IMR-90 (cell line): ENCODE measurements at regions not wholly inside any gene's neighbourhood (a gene's known extent, or its start where the extent isn't known, plus 50 kb on each side); places are given as distances from the start of the nearest gene placed in this dataset.

Experiments
- ATAC-seq: fragments of 200-7000 bp; cut with Tn5 transposase; 2 replicates; pipeline ENCODE4 v1.9.1; 2020; ENCODE audit warnings: low read depth, mild to moderate bottlenecking, moderate library complexity
- BruUV-seq: library from RNA; stranded (reverse); fragments of 400-500 nt; replicated peaks from 2 replicates; lab custom pipeline; 2021; lab: Mats Ljungman, UMichigan
- CTCF ChIA-PET: fragments of 300-600 bp; formaldehyde crosslinking; extraction: SDS; loops from one replicate; lab custom pipeline; 2021; ENCODE audit warnings: antibody characterized with exemption; lab: Yijun Ruan, JAX
- POLR2A ChIA-PET: fragments of 300-600 bp; sonication (Branson Sonifier 250); formaldehyde crosslinking; loops from one replicate; lab custom pipeline; 2022; ENCODE audit warnings: antibody characterized with exemption; ENCODE audit not compliant: unreplicated experiment; lab: Charles Lee
- DNase-seq: peaks from one replicate; pipeline ENCODE4 v3.0.0; 2013
- H2AFZ ChIP-seq: replicated peaks from 2 replicates; pipeline ENCODE3; 2013; ENCODE audit warnings: low read length, mild to moderate bottlenecking; ENCODE audit not compliant: poor library complexity
- H2AK5ac ChIP-seq: 2 replicates; pipeline ENCODE4 v1.6.1; 2013; ENCODE audit warnings: low read depth, low read length, inconsistent platforms
- H2AK9ac ChIP-seq: replicated peaks from 2 replicates; pipeline ENCODE3; 2013; ENCODE audit warnings: mild to moderate bottlenecking, low read depth, low read length, moderate library complexity; ENCODE audit not compliant: poor library complexity
- H2BK120ac ChIP-seq: 2 replicates; pipeline ENCODE4 v1.6.1; 2013; ENCODE audit warnings: low read depth, low read length, inconsistent platforms
- H2BK15ac ChIP-seq: 3 replicates; pipeline ENCODE4 v1.6.1; 2013; ENCODE audit warnings: low read depth, low read length, inconsistent platforms
- H2BK20ac ChIP-seq: 2 replicates; pipeline ENCODE4 v1.6.1; 2013; ENCODE audit warnings: low read depth, mild to moderate bottlenecking, inconsistent platforms, low read length, moderate library complexity
- H2BK5ac ChIP-seq: 2 replicates; pipeline ENCODE4 v1.6.1; 2013; ENCODE audit warnings: mild to moderate bottlenecking, low read depth, low read length, inconsistent platforms; ENCODE audit not compliant: poor library complexity, severe bottlenecking
- H3K14ac ChIP-seq: replicated peaks from 2 replicates; pipeline ENCODE4 v1.6.1; 2013; ENCODE audit warnings: low read depth, low read length, inconsistent platforms
- H3K18ac ChIP-seq: 2 replicates; pipeline ENCODE4 v1.6.1; 2013; ENCODE audit warnings: low read depth, low read length, control low read depth
- H3K23ac ChIP-seq: 2 replicates; pipeline ENCODE4 v1.6.1; 2013; ENCODE audit warnings: low read depth, low read length, inconsistent platforms
- H3K27ac ChIP-seq: 2 replicates; pipeline ENCODE4 v1.5.1; 2013; ENCODE audit warnings: mild to moderate bottlenecking, control low read depth, low read length; ENCODE audit not compliant: insufficient read depth
- H3K27me3 ChIP-seq: 2 replicates; pipeline ENCODE4 v1.6.1; 2013; ENCODE audit warnings: low read length; ENCODE audit not compliant: control insufficient read depth, insufficient read depth
- H3K36me3 ChIP-seq: 2 replicates; pipeline ENCODE4 v1.6.1; 2013; ENCODE audit warnings: low read length, mixed read lengths; ENCODE audit not compliant: control insufficient read depth, insufficient read depth
- H3K4ac ChIP-seq: 2 replicates; pipeline ENCODE4 v1.6.1; 2013; ENCODE audit warnings: low read depth, low read length, inconsistent platforms
- H3K4me1 ChIP-seq: 2 replicates; pipeline ENCODE4 v1.6.1; 2013; ENCODE audit warnings: low read length, mixed read lengths; ENCODE audit not compliant: control insufficient read depth, insufficient read depth
- H3K4me2 ChIP-seq: 2 replicates; pipeline ENCODE4 v1.6.1; 2013; ENCODE audit warnings: low read depth, mild to moderate bottlenecking, control low read depth, low read length, moderate library complexity
- H3K4me3 ChIP-seq: 2 replicates; pipeline ENCODE4 v1.5.1; 2013; ENCODE audit warnings: low read depth, mild to moderate bottlenecking, control low read depth, low read length, moderate library complexity; ENCODE audit not compliant: insufficient read depth
- H3K56ac ChIP-seq: 2 replicates; pipeline ENCODE4 v1.6.1; 2013; ENCODE audit warnings: low read length, inconsistent platforms; ENCODE audit not compliant: insufficient read depth; ENCODE audit errors: extremely low read depth
- H3K79me1 ChIP-seq, 2 experiments: 2 replicates each; pipeline ENCODE4 v1.6.1; 2013; ENCODE audit warnings: low read length in 2 of 2, inconsistent platforms in 1 of 2, low read depth in 1 of 2
- H3K9ac ChIP-seq: 2 replicates; pipeline ENCODE4 v1.6.1; 2013; ENCODE audit warnings: low read depth, low read length, control low read depth
- H3K9me1 ChIP-seq: 2 replicates; pipeline ENCODE4 v1.6.1; 2013; ENCODE audit warnings: low read length, inconsistent platforms; ENCODE audit not compliant: insufficient read depth
- H3K9me3 ChIP-seq: 2 replicates; pipeline ENCODE4 v1.6.1; 2013; ENCODE audit warnings: low read length; ENCODE audit not compliant: control insufficient read depth, insufficient read depth
- H4K20me1 ChIP-seq: 2 replicates; pipeline ENCODE4 v1.6.1; 2013; ENCODE audit warnings: low read length, inconsistent platforms; ENCODE audit not compliant: insufficient read depth
- H4K5ac ChIP-seq: 2 replicates; pipeline ENCODE4 v1.6.1; 2013; ENCODE audit warnings: mild to moderate bottlenecking, low read depth, low read length, control low read depth
- H4K8ac ChIP-seq, 2 experiments: 2 replicates each; pipeline ENCODE4 v1.6.1; 2013; ENCODE audit warnings: low read depth in 2 of 2, low read length in 2 of 2, control low read depth in 1 of 2, inconsistent platforms in 1 of 2
- H4K91ac ChIP-seq: 2 replicates; pipeline ENCODE4 v1.6.1; 2013; ENCODE audit warnings: low read depth, low read length, inconsistent platforms; ENCODE audit not compliant: insufficient read depth
- BHLHE40 ChIP-seq: fragments of 150-350 bp; IDR thresholded peaks from 2 replicates; pipeline ENCODE4 v1.6.1; 2016; ENCODE audit warnings: mild to moderate bottlenecking, low read depth, low read length
- CEBPB ChIP-seq: IDR thresholded peaks from 2 replicates; pipeline ENCODE4 v1.6.1; 2012; ENCODE audit warnings: low read depth, low read length, improper control_type of control experiment
- CHD1 ChIP-seq: IDR thresholded peaks from 2 replicates; pipeline ENCODE4 v1.6.1; 2012; ENCODE audit warnings: low read depth, low read length, improper control_type of control experiment
- FOS ChIP-seq: fragments of 150-350 bp; IDR thresholded peaks from 2 replicates; pipeline ENCODE4 v1.6.1; 2016; ENCODE audit warnings: low read depth, low read length
- MXI1 ChIP-seq: IDR thresholded peaks from 2 replicates; pipeline ENCODE4 v1.6.1; 2012; ENCODE audit warnings: low read depth, mild to moderate bottlenecking, low read length, moderate library complexity, borderline replicate concordance
- NFE2L2 ChIP-seq: fragments of 150-350 bp; IDR thresholded peaks from 2 replicates; pipeline ENCODE4 v1.6.1; 2016; ENCODE audit warnings: low read depth, mild to moderate bottlenecking, low read length
- RAD21 ChIP-seq: IDR thresholded peaks from 2 replicates; pipeline ENCODE4 v1.6.1; 2012; ENCODE audit warnings: low read length, improper control_type of control experiment
- RFX5 ChIP-seq: IDR thresholded peaks from 2 replicates; pipeline ENCODE4 v1.8.0; 2012; ENCODE audit warnings: low read depth, mild to moderate bottlenecking, low read length, moderate library complexity
- WGBS, 2 experiments: methylation state at CpG; one replicate each; pipeline versions ENCODE4 v1.1.5 to v1.1.7; 2013; ENCODE audit warnings: missing lambda C conversion rate in 2 of 2; ENCODE audit not compliant: insufficient read length in 1 of 2; ENCODE audit errors: extremely low coverage in 2 of 2; 5-methylcytosine and 5-hydroxymethylcytosine counted together
- dilution Hi-C: fragments of 300-500 bp; cut with HindIII; formaldehyde crosslinking; loops from one replicate; pipeline ENCODE4 v1.14.3; 2018; ENCODE audit warnings: low sequenced_read_pairs; ENCODE audit not compliant: unreplicated experiment
- in situ Hi-C: fragments of 300-500 bp; cut with MboI; formaldehyde crosslinking; loops from 3 replicates; pipeline ENCODE4 v1.14.3; 2019; ENCODE audit warnings: low sequenced_read_pairs, inconsistent platforms, mixed read lengths
- intact Hi-C: fragments of 100-400 bp; cut with micrococcal nuclease; formaldehyde crosslinking; loops from 2 replicates; pipeline ENCODE4 v1.10.0; 2022
- TF ChIP-seq, protein P1 (sequence below): conservative IDR thresholded peaks from 2 replicates; pipeline ENCODE4 v1.5.1; 2012; ENCODE audit warnings: mild to moderate bottlenecking, low read depth, low read length, improper control_type of control experiment

DNA sequence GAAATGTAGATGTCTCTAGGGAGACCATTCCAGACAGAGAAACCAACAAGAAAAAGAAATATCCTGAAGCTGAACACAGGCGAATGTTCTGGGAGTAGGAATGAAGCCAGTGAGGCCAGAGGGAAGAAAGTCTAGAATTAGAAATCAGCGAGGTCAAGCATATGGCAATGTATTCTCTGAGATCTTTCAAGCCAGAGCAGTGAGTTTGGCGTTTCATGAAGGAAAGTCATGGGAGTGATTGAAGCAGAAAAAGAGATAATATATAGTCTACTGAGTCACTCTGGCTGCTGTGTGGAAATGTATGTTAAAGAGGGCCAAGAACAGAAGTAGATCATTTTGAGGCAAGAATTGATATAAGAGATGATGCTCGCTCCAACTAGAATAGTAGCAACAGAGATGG lies 576.0 kb downstream of the PCDH17 start:
- DNase-seq (no peak), ATAC-seq (no peak)
- no peak overlapping the region for H3K4me3 ChIP-seq
- H4K20me1 ChIP-seq, result no peaks in the 10 kb centered on the region
- no peaks in the 10 kb centered on the region for H3K27me3 ChIP-seq
- dilution Hi-C loops, result no loop called here
- H2BK5ac ChIP-seq, result no peak overlapping the region
- no peak overlapping the region for H3K56ac ChIP-seq
- no peaks in the 10 kb centered on the region for H3K9me1 ChIP-seq
- H3K4me2 ChIP-seq, result no peak overlapping the region
- H2AK5ac ChIP-seq, result no peak overlapping the region
- H3K27ac ChIP-seq, result no peak overlapping the region
- no peak overlapping the region for H2BK20ac ChIP-seq
- H3K23ac ChIP-seq, result no peak overlapping the region
- H2AK9ac ChIP-seq, result no peak overlapping the region
- H4K5ac ChIP-seq, result no peak overlapping the region
- no peak overlapping the region for H3K18ac ChIP-seq
- no peaks in the 10 kb centered on the region for H3K4me1 ChIP-seq
- H3K14ac ChIP-seq, result no peak overlapping the region
- H2BK120ac ChIP-seq, result no peak overlapping the region
- no peak overlapping the region for H2BK15ac ChIP-seq
- no TSS peak for BruUV-seq
- peaks cover 2% of the 10 kb centered on the region; the same call in 1 of the 2 replicates for H3K9me3 ChIP-seq
- H4K8ac ChIP-seq, result no peak overlapping the region
- H3K36me3 ChIP-seq, result no peaks in the 10 kb centered on the region
- no peaks in the 10 kb centered on the region for H3K79me1 ChIP-seq
- ChIA-PET POLR2A (no interaction called here), CTCF (no interaction called here)
- TF ChIP-seq, protein P1, sequence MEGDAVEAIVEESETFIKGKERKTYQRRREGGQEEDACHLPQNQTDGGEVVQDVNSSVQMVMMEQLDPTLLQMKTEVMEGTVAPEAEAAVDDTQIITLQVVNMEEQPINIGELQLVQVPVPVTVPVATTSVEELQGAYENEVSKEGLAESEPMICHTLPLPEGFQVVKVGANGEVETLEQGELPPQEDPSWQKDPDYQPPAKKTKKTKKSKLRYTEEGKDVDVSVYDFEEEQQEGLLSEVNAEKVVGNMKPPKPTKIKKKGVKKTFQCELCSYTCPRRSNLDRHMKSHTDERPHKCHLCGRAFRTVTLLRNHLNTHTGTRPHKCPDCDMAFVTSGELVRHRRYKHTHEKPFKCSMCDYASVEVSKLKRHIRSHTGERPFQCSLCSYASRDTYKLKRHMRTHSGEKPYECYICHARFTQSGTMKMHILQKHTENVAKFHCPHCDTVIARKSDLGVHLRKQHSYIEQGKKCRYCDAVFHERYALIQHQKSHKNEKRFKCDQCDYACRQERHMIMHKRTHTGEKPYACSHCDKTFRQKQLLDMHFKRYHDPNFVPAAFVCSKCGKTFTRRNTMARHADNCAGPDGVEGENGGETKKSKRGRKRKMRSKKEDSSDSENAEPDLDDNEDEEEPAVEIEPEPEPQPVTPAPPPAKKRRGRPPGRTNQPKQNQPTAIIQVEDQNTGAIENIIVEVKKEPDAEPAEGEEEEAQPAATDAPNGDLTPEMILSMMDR, result no peak
- TF ChIP-seq MXI1 (no peak), RAD21 (no peak), CEBPB (no peak), NFE2L2 (no peak), RFX5 (no peak), FOS (no peak), CHD1 (no peak), BHLHE40 (no peak)
- 44% methylated on average over 3 of the region's 4 CpGs; no CpG with 5 or more reads in 1 of the 2 experiments for WGBS, 2 experiments
- no peak overlapping the region for H3K4ac ChIP-seq
- no peak overlapping the region for H2AFZ ChIP-seq
- H4K91ac ChIP-seq, result no peak overlapping the region
- no peak overlapping the region for H3K9ac ChIP-seq
- intact Hi-C loops, result no loop called here
- in situ Hi-C loops, result no loop called here
